Activated T-helper 17 cell treated with anti-CD3 and anti-CD28 coated beads, Interleukin-2, amount 50 U/mL, for 72 hours (primary cell): ENCODE measurements at regions not wholly inside any gene's neighbourhood (a gene's known extent, or its start where the extent isn't known, plus 50 kb on each side); places are given as distances from the start of the nearest gene placed in this dataset.
"Not testable (repeated sequence)": the region's sequence is repeated elsewhere in the genome, so short reads cannot be mapped to it uniquely, and the experiment has no call there.

ENCODE experiments used
- ATAC-seq: fragments of 150-1000 bp; cut with Tn5 transposase; replicated peaks from 2 replicates; pipeline ENCODE4 v1.10.0; 2021; ENCODE audit warnings: mild to moderate bottlenecking, moderate library complexity
- H3K27ac Mint-ChIP-seq: one replicate; pipeline ENCODE4 v1.8.0; 2022; ENCODE audit warnings: mixed read lengths
- H3K27me3 Mint-ChIP-seq: one replicate; pipeline ENCODE4 v1.8.0; 2022; ENCODE audit warnings: mixed read lengths
- H3K36me3 Mint-ChIP-seq: one replicate; pipeline ENCODE4 v1.8.0; 2022; ENCODE audit warnings: low read depth, mild to moderate bottlenecking, mixed read lengths
- H3K4me1 Mint-ChIP-seq: one replicate; pipeline ENCODE4 v1.8.0; 2022; ENCODE audit warnings: mixed read lengths
- H3K4me3 Mint-ChIP-seq: one replicate; pipeline ENCODE4 v1.8.0; 2022; ENCODE audit warnings: mild to moderate bottlenecking, mixed read lengths
- H3K9me3 Mint-ChIP-seq: one replicate; pipeline ENCODE4 v1.8.0; 2022; ENCODE audit warnings: mixed read lengths

DNA sequence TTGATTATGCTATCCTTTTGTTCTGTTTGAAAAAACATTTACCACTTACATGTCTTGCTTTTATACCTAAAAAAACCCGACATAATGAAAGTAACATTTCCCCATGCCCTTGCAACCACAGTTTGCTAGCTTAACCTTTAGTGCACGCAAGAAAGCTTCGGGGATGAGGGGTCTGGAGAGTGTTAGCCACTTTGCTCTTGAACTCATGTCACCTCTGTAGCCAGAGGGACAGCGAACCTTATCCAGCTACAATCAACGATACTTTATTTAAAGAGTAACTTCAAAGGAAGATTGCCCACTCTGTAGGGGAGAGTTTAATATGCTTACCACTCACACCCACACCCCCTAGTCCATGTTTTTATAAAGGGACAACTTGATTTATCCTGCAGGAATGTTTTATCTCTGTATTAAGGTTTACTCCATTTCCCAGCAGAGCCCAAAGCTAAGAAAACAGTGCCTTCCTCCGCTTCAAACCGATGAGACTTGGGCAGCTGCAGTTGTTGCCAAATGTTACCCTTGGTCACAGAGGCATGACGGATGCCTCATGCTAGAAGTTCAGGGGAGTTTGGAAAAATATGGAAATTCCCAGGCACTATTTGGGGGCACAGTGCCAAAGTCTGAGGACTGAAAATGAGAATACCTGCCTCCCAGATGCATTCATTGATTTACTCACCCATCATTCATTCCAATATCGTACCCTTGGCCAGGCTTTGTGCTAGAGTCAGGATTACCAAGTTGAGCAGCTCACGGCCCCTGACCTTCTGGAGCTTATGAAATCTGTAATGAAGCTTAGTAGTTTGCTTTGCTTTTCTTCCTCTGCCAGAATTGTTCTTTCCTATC is 61.4 kb upstream of the VCAM1 start:
- H3K27me3 Mint-ChIP-seq: peaks cover 3% of the 10 kb centered on the region
- H3K9me3 Mint-ChIP-seq: no peaks in the 10 kb centered on the region
- no peaks in the 10 kb centered on the region for H3K4me1 Mint-ChIP-seq
- H3K4me3 Mint-ChIP-seq: no peak overlapping the region
- no peak overlapping the region for H3K27ac Mint-ChIP-seq
- no peak for ATAC-seq
- no peaks in the 10 kb centered on the region for H3K36me3 Mint-ChIP-seq

DNA sequence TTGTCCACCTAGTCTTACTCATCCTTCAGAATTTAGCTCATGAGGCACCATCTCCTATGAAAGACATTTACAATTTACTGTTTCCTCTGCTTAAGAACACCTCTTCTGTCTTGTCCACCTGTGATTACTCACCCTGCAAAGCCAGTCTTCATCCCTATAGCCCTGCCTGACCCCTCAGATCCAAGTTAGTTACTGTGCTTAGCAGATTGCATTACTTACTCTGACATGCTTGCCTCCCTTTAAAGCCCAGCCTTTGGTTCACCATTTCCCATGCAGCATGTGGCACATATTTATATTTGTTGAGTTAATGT is 60.9 kb upstream of the VCAM1 start:
- ATAC-seq: no peak
- no peaks in the 10 kb centered on the region for H3K4me1 Mint-ChIP-seq
- H3K27me3 Mint-ChIP-seq: peaks cover 1% of the 10 kb centered on the region
- no peaks in the 10 kb centered on the region for H3K36me3 Mint-ChIP-seq
- H3K27ac Mint-ChIP-seq: no peak overlapping the region
- no peaks in the 10 kb centered on the region for H3K9me3 Mint-ChIP-seq
- no peak overlapping the region for H3K4me3 Mint-ChIP-seq

DNA sequence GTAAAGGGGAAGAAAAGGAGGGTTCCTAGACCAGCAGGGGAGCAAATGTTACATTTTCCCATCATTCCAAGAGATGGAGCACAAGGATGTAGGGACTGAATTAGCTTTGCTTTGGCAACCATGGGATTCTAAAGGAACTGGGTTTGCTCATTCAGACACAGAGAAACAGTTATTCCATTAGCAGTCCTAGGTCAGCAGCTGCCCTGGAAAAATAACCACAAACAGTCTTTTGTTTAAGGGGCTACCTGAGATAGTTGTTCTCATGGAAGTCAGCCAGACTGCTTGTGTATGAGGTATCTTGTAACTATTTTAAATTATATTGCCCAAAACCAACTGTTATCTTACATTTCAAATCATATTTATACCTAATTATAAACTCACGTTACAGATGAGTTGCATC is 58.4 kb upstream of the VCAM1 start:
- ATAC-seq: no peak
- Mint-ChIP-seq H3K4me3 (no peak overlapping the region), H3K4me1 (no peaks in the 10 kb centered on the region), H3K9me3 (no peaks in the 10 kb centered on the region), H3K36me3 (no peaks in the 10 kb centered on the region), H3K27ac (no peak overlapping the region), H3K27me3 (peaks cover 3% of the 10 kb centered on the region)

DNA sequence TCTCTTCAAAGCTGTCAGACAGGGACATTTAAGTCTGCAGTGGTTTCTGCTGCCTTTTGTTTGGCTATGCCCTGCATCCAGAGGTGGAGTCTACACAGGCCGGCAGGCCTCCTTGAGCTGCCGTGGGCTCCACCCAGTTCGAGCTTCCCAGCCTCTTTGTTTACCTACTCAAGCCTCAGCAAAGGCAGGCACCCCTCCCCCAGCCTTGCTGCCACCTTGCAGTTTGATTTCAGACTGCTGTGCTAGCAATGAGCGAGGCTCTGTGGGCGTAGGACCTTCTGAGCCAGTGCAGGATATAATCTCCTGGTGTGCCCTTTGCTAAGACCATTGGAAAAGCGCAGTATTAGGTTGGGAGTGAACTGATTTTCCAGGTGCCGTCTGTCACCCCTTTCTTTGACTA is 51.0 kb upstream of the VCAM1 start:
- H3K4me3 Mint-ChIP-seq, H3K9me3 Mint-ChIP-seq, H3K36me3 Mint-ChIP-seq, H3K4me1 Mint-ChIP-seq, ATAC-seq, H3K27ac Mint-ChIP-seq: not testable (repeated sequence)
- H3K27me3 Mint-ChIP-seq: peaks cover 12% of the 10 kb centered on the region
